ENCODE measurements at regions not wholly inside any gene's neighbourhood (a gene's known extent, or its start where the extent isn't known, plus 50 kb on each side); places are given as distances from the start of the nearest gene placed in this dataset.

DNA sequence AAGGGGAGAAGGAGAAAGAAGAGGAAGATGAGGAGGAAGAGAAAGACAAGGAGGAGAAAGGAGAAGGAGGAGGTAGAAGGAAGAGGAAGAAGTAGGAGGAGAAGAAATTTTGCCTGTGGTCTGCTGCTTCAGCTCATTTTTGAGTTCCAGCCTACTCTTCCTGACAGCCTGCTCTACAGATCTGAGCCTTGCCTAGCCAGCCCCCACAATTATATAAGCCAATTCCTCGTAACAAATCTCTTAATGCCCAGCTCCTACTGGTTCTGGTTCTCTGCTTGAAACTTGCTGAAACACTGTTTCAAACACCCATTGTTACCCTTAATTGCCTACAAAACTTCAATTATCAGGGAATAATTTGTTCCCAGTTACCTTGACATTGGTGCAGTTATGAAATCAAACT lies 1014.2 kb upstream of the CELF4 start (continued):
- TF ChIP-seq KDM1A (IDR thresholded peaks at IDR 0.05; ENCODE audit: borderline replicate concordance, low read length): no peak
- no peak for TF ChIP-seq EZH2 (IDR thresholded peaks at IDR 0.05; ENCODE audit: low read depth, low read length, severe bottlenecking)
- no peak for TF ChIP-seq EGR1 (IDR thresholded peaks at IDR 0.05; ENCODE audit: borderline replicate concordance, low read depth, low read length)
- TF ChIP-seq KDM5A (IDR thresholded peaks at IDR 0.05; ENCODE audit: low read length): no peak
- TF ChIP-seq CTBP2 (IDR thresholded peaks at IDR 0.05; ENCODE audit: borderline replicate concordance, insufficient read depth, insufficient read length, low read length): no peak
- TF ChIP-seq RNF2 (IDR thresholded peaks at IDR 0.05; ENCODE audit: borderline replicate concordance, low read depth, low read length, missing control alignments, poor library complexity, severe bottlenecking): no peak

Measured in H1 (cell line).